H9 (cell line): ENCODE measurements at regions not wholly inside any gene's neighbourhood (a gene's known extent, or its start where the extent isn't known, plus 50 kb on each side); places are given as distances from the start of the nearest gene placed in this dataset.

Source experiments
- DNase-seq: peaks from one replicate; pipeline ENCODE4 v3.0.0-alpha.2; 2017
- H2AFZ ChIP-seq: one replicate; pipeline ENCODE4 v1.6.1; 2013; ENCODE audit warnings: mild to moderate bottlenecking, low read length, control low read depth, moderate library complexity
- H2AK5ac ChIP-seq: 2 replicates; pipeline ENCODE4 v1.6.1; 2013; ENCODE audit warnings: low read length, control low read depth, mixed read lengths; ENCODE audit not compliant: insufficient read length
- H2BK120ac ChIP-seq: one replicate; pipeline ENCODE4 v1.6.1; 2013; ENCODE audit warnings: low read depth, mild to moderate bottlenecking, low read length, control low read depth, inconsistent platforms; ENCODE audit not compliant: poor library complexity, severe bottlenecking
- H2BK12ac ChIP-seq: 2 replicates; pipeline ENCODE4 v1.6.1; 2013; ENCODE audit warnings: low read length, control low read depth, mixed read lengths, low read depth; ENCODE audit not compliant: insufficient read length
- H2BK15ac ChIP-seq: 2 replicates; pipeline ENCODE4 v1.6.1; 2013; ENCODE audit warnings: low read depth, low read length, control low read depth
- H2BK20ac ChIP-seq: one replicate; pipeline ENCODE4 v1.6.1; 2013; ENCODE audit warnings: low read depth, mild to moderate bottlenecking, low read length, control low read depth, inconsistent platforms; ENCODE audit not compliant: poor library complexity, severe bottlenecking
- H2BK5ac ChIP-seq: 2 replicates; pipeline ENCODE4 v1.6.1; 2013; ENCODE audit warnings: low read length, control low read depth, mixed read lengths; ENCODE audit not compliant: insufficient read length
- H3K14ac ChIP-seq: 2 replicates; pipeline ENCODE4 v1.6.1; 2013; ENCODE audit warnings: low read length, control low read depth; ENCODE audit not compliant: insufficient read depth
- H3K18ac ChIP-seq: 2 replicates; pipeline ENCODE4 v1.6.1; 2013; ENCODE audit warnings: low read depth, mild to moderate bottlenecking, mixed read lengths, low read length, control low read depth; ENCODE audit not compliant: insufficient read length
- H3K23ac ChIP-seq: 2 replicates; pipeline ENCODE4 v1.6.1; 2013; ENCODE audit warnings: low read length, control low read depth, mixed read lengths, low read depth; ENCODE audit not compliant: insufficient read length
- H3K23me2 ChIP-seq: 2 replicates; pipeline ENCODE4 v1.6.1; 2013; ENCODE audit warnings: low read depth, mild to moderate bottlenecking, mixed read lengths, low read length, control low read depth; ENCODE audit not compliant: insufficient read length, poor library complexity, severe bottlenecking
- H3K27ac ChIP-seq: 2 replicates; pipeline ENCODE4 v1.5.1; 2013; ENCODE audit warnings: low read length, control low read depth, mixed read lengths, low read depth; ENCODE audit not compliant: insufficient read length
- H3K27me3 ChIP-seq: 2 replicates; pipeline ENCODE4 v1.6.1; 2013; ENCODE audit warnings: low read length, control low read depth, inconsistent platforms; ENCODE audit not compliant: insufficient read depth
- H3K4ac ChIP-seq: 2 replicates; pipeline ENCODE4 v1.6.1; 2013; ENCODE audit warnings: low read depth, mild to moderate bottlenecking, control low read depth, inconsistent platforms, low read length, moderate library complexity
- H3K4me1 ChIP-seq: 2 replicates; pipeline ENCODE4 v1.6.1; 2013; ENCODE audit warnings: low read length, control low read depth, inconsistent platforms; ENCODE audit not compliant: insufficient read depth
- H3K4me2 ChIP-seq: 2 replicates; pipeline ENCODE4 v1.6.1; 2013; ENCODE audit warnings: low read length, control low read depth, mixed read lengths; ENCODE audit not compliant: insufficient read length, insufficient read depth
- H3K56ac ChIP-seq: 2 replicates; pipeline ENCODE4 v1.6.1; 2013; ENCODE audit warnings: low read depth, mild to moderate bottlenecking, mixed read lengths, low read length, control low read depth; ENCODE audit not compliant: insufficient read length
- H3K79me1 ChIP-seq: 2 replicates; pipeline ENCODE4 v1.6.1; 2013; ENCODE audit warnings: low read depth, mild to moderate bottlenecking, moderate library complexity, low read length, control low read depth, inconsistent platforms; ENCODE audit not compliant: insufficient read depth, poor library complexity, severe bottlenecking
- H3K79me2 ChIP-seq: 2 replicates; pipeline ENCODE4 v1.6.1; 2013; ENCODE audit warnings: low read length, control low read depth, inconsistent platforms; ENCODE audit not compliant: insufficient read depth
- H3K9ac ChIP-seq: 2 replicates; pipeline ENCODE4 v1.6.1; 2013; ENCODE audit warnings: low read length, control low read depth, mixed read lengths; ENCODE audit not compliant: insufficient read length; ENCODE audit errors: extremely low read depth
- H3K9me3 ChIP-seq: one replicate; pipeline ENCODE4 v1.6.1; 2013; ENCODE audit warnings: low read depth, low read length, inconsistent platforms; ENCODE audit not compliant: control insufficient read depth
- H3T11ph ChIP-seq: one replicate; pipeline ENCODE4 v1.6.1; 2013; ENCODE audit warnings: mild to moderate bottlenecking, low read length, control low read depth, inconsistent platforms
- H4K20me1 ChIP-seq: one replicate; pipeline ENCODE4 v1.6.1; 2013; ENCODE audit not compliant: control insufficient read depth, insufficient read length, insufficient read depth
- H4K5ac ChIP-seq: 2 replicates; pipeline ENCODE4 v1.6.1; 2013; ENCODE audit warnings: low read depth, mild to moderate bottlenecking, mixed read lengths, low read length, control low read depth; ENCODE audit not compliant: insufficient read length
- H4K8ac ChIP-seq: replicated peaks from 2 replicates; pipeline ENCODE4 v1.6.1; 2013; ENCODE audit warnings: low read length, control low read depth, mixed read lengths, low read depth; ENCODE audit not compliant: insufficient read length
- H4K91ac ChIP-seq: 2 replicates; pipeline ENCODE4 v1.6.1; 2013; ENCODE audit warnings: low read depth, mild to moderate bottlenecking, moderate library complexity, mixed read lengths, low read length, control low read depth; ENCODE audit not compliant: insufficient read length
- H3K27ac Mint-ChIP-seq, 3 experiments: 2 replicates in 2 of 3; 3 replicates in 1 of 3; pipeline ENCODE4 v1.8.0; 2020 to 2021; ENCODE audit warnings: mixed read lengths in 3 of 3, mild to moderate bottlenecking in 1 of 3, moderate library complexity in 1 of 3
- H3K27me3 Mint-ChIP-seq: 2 replicates; pipeline ENCODE4 v1.8.0; 2021; ENCODE audit warnings: low read depth, mild to moderate bottlenecking, moderate library complexity, mixed read lengths
- H3K36me3 Mint-ChIP-seq, 3 experiments: 2 replicates in 2 of 3; 3 replicates in 1 of 3; pipeline ENCODE4 v1.8.0; 2020 to 2021; ENCODE audit warnings: low read depth in 3 of 3, mixed read lengths in 3 of 3; ENCODE audit not compliant: insufficient read depth in 1 of 3
- H3K4me1 Mint-ChIP-seq, 2 experiments: 2 replicates each; pipeline ENCODE4 v1.8.0; 2020; ENCODE audit warnings: mixed read lengths in 2 of 2
- H3K4me3 Mint-ChIP-seq, 2 experiments: 2 replicates in 1 of 2; 3 replicates in 1 of 2; pipeline ENCODE4 v1.8.0; 2020 to 2021; ENCODE audit warnings: mild to moderate bottlenecking in 2 of 2, mixed read lengths in 2 of 2, moderate library complexity in 1 of 2
- H3K9me3 Mint-ChIP-seq, 2 experiments: 2 replicates in 1 of 2; 3 replicates in 1 of 2; pipeline ENCODE4 v1.8.0; 2020; ENCODE audit warnings: mild to moderate bottlenecking in 2 of 2, mixed read lengths in 2 of 2, moderate library complexity in 1 of 2
- CTCF ChIP-seq: fragments of 200-600 bp; sonication (generic); conservative IDR thresholded peaks from 3 replicates; pipeline ENCODE4 v1.8.0; 2021; ENCODE audit warnings: antibody characterized with exemption, mild to moderate bottlenecking
- WGBS: extraction: QIAGEN DNeasy Blood & Tissue Kit; methylation state at CpG from one replicate; pipeline ENCODE4 v1.1.7; 2013; ENCODE audit warnings: missing lambda C conversion rate, low lambda C conversion rate, mixed read lengths; ENCODE audit not compliant: insufficient read length; ENCODE audit errors: extremely low coverage; 5-methylcytosine and 5-hydroxymethylcytosine counted together

GRCh38 chr3:34780294-34780693 lies 859.0 kb upstream of the ARPP21 start:
- H3K9me3 ChIP-seq: no peaks in the 10 kb centered on the region
- H3K4me2 ChIP-seq: no peak overlapping the region
- H2AK5ac ChIP-seq: no peak overlapping the region
- H4K8ac ChIP-seq: no peak overlapping the region
- H3K4me1 Mint-ChIP-seq: peaks cover 5 to 6% of the 10 kb centered on the region in 2 experiments
- H3K79me1 ChIP-seq: no peaks in the 10 kb centered on the region
- no peaks in the 10 kb centered on the region for H3K27me3 Mint-ChIP-seq
- no peaks in the 10 kb centered on the region for H3K27me3 ChIP-seq
- H2BK20ac ChIP-seq: no peak overlapping the region
- H3K23ac ChIP-seq: no peak overlapping the region
- DNase-seq: no peak
- H2AFZ ChIP-seq: no peak overlapping the region
- WGBS: no CpG with 5 or more reads among the region's 5 CpGs
- no peak overlapping the region for H3K56ac ChIP-seq
- no peak overlapping the region for H3T11ph ChIP-seq
- no peaks in the 10 kb centered on the region for H3K4me1 ChIP-seq
- no peaks in the 10 kb centered on the region for H3K79me2 ChIP-seq
- H4K91ac ChIP-seq: no peak overlapping the region
- no peak overlapping the region for H3K18ac ChIP-seq
- H3K23me2 ChIP-seq: no peaks in the 10 kb centered on the region
- H2BK12ac ChIP-seq: no peak overlapping the region
- H3K4ac ChIP-seq: no peak overlapping the region
- H3K14ac ChIP-seq: no peak overlapping the region
- no peak overlapping the region for H2BK15ac ChIP-seq
- TF ChIP-seq CTCF: no peak
- H2BK5ac ChIP-seq: no peak overlapping the region
- no peaks in the 10 kb centered on the region for H3K9me3 Mint-ChIP-seq
- no peak overlapping the region for H3K27ac ChIP-seq
- H3K9ac ChIP-seq: no peak overlapping the region
- H3K27ac Mint-ChIP-seq: no peak overlapping the region; a peak in 1 of 7 replicates
- H2BK120ac ChIP-seq: no peak overlapping the region
- no peaks in the 10 kb centered on the region for H4K20me1 ChIP-seq
- H3K4me3 Mint-ChIP-seq: no peak overlapping the region
- H4K5ac ChIP-seq: no peak overlapping the region
- H3K36me3 Mint-ChIP-seq: no peaks in the 10 kb centered on the region; a peak in 1 of 7 replicates
